NCI-H82 (cell line): ENCODE measurements at regions not wholly inside any gene's neighbourhood (a gene's known extent, or its start where the extent isn't known, plus 50 kb on each side); places are given as distances from the start of the nearest gene placed in this dataset.

Experiments
- DNase-seq: peaks from one replicate; lab custom pipeline; 2025; lab: John Stamatoyannopoulos, UW

- DNase-seq: no peak
Observed at GRCh38 chr6:1482381-1483166, 93.2 kb downstream of the FOXF2 start.

DNA sequence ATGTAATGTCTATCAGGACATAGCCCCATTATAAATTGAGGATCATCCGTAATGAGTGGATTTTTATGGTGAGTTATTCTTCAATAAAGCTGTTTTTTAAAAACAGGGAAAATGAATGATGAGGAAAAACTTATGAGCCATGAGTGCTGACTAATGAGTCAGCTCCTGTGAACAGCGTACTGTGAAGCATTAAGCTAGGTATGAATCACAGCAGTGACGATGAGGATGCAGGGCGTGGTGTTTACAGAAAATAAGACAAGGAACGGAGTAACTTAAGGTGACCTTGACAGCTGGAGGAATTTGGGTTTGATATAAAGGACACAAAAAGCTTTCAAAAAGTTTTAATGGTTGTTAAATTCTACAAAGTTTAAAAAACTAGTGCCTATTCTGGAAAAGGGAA lies 96.3 kb downstream of the FOXF2 start:
- no peak for DNase-seq

DNA sequence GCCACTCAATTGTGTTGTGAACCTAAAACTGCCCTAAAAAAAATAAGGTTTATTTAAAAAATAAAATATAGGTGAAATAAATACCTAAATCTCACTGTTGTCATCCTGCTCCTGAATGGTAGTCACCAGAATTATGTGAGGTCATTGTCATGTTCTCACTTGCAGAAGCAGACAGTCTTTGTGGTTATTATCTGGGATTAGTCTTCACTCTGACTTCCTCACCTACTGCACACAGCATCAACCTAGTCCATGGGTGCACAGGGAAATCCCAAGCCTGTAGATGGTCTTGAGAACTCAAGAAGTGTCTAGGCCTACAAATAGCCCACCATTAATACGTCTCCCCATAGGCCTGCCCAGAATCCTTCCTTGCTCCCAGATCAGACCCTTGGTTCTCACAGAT lies 97.0 kb downstream of the FOXF2 start:
- DNase-seq: peak; percentile 17

GRCh38 chr6:1487239-1487638 lies 97.9 kb downstream of the FOXF2 start:
- no peak for DNase-seq

DNA sequence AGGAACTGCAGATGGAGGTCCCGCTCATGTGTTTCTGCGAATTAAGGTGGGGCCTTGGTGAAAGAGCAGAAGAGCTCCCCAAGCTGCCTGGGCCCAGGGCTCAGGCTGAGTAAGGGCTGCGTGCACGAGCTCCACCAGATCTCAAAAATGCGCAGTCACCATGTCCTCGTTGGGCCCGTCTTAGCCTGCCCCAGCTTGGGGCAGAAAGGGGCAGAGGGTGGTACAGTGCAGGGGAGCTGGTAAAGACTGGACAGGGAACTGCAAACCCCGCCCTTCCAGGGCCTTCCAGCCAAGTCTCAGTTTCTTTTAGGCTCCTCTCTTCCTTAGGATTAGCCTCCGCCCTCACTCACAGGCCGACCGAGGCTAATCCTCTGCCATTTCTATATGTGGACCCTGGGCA lies 101.6 kb downstream of the FOXF2 start:
- peak; percentile 30 for DNase-seq

- no peak for DNase-seq
Observed at GRCh38 chr6:1491591-1492319, 102.4 kb downstream of the FOXF2 start.

DNA sequence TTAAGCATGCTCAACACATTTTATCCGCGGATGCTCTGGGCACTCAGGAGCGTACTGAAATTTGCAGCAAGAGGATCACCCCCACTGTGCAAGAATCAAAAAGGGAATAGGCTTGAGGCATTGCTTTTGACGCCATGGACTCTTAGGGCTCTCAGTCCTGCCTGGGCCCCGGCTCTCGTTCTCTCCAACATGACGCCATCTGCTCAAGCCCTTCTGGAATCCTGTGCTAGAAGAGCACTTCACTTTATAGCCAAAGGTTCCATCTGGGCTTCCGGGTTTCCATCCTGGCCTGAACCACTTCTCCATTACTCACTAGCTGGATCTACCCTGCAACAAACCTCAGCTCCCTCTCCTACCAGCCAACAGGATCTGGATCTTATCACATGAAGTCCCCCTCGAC lies 105.3 kb downstream of the FOXF2 start:
- no peak for DNase-seq

- no peak for DNase-seq
Observed at GRCh38 chr6:1495344-1495743, 106.0 kb downstream of the FOXF2 start.

DNA sequence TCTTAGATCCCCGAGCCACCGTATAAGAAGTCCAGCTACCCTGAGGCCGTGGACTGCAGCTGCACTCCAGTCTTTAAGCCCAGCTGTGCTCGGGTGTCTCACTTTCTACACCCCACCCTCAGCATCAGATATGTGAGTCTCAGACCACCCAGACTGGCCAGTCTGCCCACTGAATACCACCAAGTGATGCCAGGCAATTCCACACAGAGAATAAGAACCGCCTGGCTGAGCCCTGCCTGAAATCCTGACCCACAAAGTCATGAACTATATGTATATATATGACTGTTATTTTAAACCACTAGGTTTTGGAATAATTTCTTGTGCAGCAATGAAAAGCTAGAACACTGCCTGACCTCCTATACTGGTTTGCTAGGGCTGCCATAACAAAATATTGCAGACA lies 106.7 kb downstream of the FOXF2 start:
- no peak for DNase-seq

DNA sequence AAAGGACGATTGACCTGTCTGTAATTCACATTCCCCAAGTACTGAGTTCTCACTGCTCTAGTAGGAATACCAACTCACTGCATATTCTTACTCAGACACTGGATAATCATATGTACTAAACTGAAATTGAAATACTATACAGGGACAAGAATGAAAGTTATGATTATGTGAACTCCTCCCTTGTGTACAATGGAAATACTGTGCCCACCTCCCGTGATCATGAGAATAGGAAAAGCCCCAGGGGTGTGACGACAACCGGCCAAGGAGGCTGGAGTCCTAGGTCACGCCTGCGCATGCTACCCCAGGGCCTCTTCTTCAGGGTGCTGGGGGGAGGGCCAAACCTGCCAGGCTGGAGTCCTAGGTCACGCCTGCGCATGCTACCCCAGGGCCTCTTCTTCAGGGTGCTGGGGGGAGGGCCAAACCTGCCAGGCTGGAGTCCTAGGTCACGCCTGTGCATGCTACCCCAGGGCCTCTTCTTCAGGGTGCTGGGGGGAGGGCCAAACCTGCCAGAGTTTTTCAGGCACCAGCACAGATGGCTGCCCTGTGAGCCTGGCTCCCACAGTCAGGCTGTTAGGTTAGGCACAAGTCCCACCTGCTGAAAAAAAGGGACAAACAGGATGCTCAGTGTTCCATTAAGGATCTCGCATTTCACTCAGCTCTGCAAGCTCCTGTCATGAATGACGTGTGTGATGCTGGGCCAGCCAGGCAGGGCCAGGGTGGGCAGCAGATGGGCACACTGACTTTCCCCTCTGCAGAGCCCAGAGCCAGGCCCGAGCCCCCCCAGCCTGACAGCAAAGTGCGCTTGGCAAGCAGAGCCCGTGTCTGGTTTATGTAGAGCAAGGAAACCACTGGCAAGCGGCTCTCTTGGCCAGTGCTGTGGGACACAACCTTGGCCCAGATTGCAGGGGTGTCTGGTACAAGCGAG lies 107.7 kb downstream of the FOXF2 start:
- peak; percentile 23 for DNase-seq

DNA sequence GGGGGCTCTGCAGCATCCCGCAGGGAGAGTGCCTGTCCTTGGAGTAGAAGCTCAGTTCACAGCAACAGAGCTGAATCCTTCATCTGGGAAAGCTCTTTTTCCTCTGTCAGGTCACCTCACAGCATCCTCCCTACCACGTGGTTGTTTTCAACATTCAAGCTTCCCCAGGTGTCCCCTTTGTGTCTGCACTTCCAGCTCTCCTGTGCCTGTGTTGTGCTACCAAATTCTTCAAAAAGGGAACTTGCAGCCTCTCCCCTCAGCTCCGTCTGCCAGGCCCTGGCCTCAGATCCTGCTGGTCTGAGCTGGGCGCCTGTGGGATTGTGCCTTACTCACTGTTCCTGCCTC lies 108.4 kb downstream of the FOXF2 start:
- DNase-seq: no peak

DNA sequence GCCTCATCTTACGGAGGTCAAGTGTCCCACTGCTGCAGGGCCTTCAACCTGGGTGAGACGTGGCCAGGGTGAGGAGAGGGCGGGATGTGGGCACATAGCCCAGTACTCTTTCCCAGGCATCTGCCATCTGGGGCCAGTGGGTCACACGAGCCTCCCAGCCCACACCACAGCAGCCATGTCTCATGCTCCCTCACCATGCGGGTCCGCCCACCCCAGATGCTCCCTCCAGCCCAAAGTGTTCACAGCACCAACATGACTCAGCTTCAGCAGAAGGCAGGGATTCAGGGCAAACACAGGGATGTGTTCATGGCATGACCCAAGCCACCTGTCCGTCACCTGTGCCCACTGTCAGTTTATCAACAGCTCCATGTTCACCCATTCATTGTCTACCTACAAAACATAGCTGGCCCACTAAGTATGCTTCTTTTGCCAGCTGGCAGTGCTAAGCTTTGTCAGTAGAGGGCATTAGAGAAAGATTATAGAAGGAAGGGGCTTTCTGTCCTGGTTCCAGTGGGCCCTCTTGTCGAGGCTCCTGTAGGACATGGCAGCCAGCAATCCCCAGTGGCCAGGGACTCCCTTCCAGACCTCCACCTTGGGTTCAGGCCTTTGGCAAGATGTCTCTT lies 109.2 kb downstream of the FOXF2 start:
- peak; percentile 35 for DNase-seq

GRCh38 chr6:1499777-1500176 lies 109.9 kb upstream of the FOXC1 start:
- no peak for DNase-seq

DNA sequence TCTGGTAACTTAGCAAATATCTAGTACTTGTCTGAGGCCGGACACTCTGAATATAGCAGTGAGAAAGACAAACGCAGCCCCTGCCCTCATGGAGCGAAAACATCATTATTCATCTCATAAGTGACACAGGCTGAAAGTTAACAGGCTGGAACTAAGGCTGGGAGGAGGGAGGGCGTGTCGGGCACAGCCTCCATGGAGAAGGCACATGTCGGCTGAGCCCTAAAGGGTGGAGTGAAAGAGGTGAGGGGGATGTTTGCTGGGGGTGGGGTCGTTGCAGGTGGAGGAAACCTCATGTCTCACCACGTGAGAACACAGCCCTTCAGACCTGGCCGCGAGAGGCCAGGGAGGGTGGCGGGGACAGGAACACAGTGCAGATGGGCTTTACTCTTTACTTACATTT lies 108.8 kb upstream of the FOXC1 start:
- no peak for DNase-seq

- peak; percentile 79 for DNase-seq
Observed at GRCh38 chr6:1502041-1502440, 107.7 kb upstream of the FOXC1 start.

DNA sequence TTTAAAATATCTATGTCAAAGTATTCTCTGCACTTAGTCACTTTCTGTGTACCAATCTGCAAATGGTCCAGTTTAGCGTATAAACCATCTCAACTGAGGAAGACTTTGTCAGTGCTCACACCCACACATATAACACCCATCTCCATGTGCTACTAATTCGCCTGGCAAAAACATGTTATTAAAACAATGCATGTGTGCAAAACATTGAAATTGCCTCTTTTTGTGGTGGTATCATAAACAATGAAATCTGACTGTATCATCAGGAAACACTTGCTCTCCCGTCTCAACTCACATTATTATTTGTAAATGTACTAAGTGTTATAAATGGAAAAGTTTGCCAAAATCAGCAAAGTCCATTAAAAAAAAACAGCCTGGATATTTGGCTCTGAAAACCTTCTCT lies 105.9 kb upstream of the FOXC1 start:
- DNase-seq: no peak

DNA sequence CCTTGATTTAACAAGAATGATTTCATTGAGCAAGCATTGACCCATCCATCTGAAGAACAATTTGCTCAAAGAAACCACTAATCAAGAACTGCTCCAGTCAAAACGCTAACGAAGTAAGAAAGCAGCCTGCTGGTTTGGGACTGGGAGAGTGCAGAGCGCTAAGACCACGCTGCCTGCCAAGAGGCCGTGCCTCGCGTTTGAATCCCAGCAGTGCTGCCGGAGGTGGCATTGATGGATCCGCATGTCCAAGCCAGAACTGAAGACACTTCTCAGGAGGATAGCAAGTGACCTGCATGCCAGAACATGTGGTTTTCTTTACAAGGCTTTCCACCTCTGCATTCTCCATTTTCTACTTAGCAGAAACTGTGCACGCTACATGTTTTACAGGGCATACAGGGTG lies 105.2 kb upstream of the FOXC1 start:
- no peak for DNase-seq

DNA sequence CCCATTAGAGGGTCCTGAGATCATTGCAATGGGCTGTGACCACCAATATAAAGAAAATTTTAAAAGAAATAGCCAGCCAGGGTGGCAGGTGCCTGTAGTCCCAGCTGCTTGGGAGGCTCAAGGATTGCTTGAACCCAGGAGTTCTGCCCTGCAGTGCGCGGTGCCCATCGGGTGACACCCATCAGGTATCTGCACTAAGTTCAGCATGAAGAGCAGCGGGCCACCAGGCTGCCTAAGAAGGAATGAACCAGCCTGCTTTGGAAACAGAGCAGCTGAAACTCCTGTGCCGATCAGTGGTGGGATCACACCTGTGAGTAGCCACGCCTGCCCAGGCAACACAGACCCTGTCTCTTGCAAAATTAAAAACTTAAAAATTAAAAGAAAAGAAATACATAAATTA lies 102.5 kb upstream of the FOXC1 start:
- DNase-seq: no peak

DNA sequence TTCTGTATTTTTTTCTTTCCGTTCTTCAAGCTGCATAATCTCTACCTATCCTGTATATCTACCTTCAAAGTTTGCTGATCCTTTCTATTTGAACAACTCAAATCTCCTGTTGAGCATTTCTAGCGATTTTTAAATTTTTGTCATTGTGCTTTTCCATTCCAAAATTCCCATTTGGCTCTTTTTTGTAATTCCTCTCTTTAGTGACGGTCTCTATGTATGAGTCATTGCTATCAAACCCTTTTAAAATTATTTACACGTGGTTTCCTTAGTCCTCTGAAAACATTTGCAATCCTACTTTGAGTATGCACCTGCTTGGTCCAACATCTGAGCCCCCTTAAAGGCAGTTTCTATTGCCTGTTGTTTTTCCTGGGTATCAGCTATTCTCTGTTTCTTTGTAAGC lies 100.5 kb upstream of the FOXC1 start:
- DNase-seq: no peak

GRCh38 chr6:1510239-1510638 lies 99.5 kb upstream of the FOXC1 start:
- DNase-seq: no peak

GRCh38 chr6:1513215-1513780 lies 96.4 kb upstream of the FOXC1 start:
- DNase-seq: no peak

GRCh38 chr6:1514078-1514477 lies 95.6 kb upstream of the FOXC1 start:
- no peak for DNase-seq
